Limb (tissue), 2 donors: ENCODE measurements at regions not wholly inside any gene's neighbourhood (a gene's known extent, or its start where the extent isn't known, plus 50 kb on each side); places are given as distances from the start of the nearest gene placed in this dataset.
A peak's percentile ranks its signal among the peaks of the same experiment; 100 is the strongest.
"Not testable (repeated sequence)": the region's sequence is repeated elsewhere in the genome, so short reads cannot be mapped to it uniquely, and the experiment has no call there.

Experiments used
- DNase-seq, 2 donors: peaks; one replicate each; pipeline ENCODE4 v3.0.0-alpha.2; 2016; ENCODE audit errors: extremely low spot score in 2 of 2

DNA sequence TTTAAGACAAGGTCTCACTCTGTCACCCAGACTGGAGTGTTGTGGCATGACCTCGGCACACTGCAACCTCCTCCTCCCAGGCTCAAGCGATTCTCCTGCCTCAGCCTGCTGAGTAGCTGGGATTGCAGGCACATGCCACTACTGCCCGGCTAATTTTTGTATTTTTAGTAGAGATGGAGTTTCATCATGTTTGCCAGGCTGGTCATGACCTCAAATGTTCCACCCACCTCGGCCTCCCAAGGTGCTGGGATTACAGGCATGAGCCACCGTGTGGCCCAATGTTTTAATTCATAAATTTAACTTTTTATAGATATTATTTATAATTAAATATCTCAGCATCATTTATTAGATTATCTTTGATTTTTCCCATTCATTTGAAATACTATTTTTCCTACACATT is 658.0 kb upstream of the NRG3 start:
- no peak for DNase-seq

DNA sequence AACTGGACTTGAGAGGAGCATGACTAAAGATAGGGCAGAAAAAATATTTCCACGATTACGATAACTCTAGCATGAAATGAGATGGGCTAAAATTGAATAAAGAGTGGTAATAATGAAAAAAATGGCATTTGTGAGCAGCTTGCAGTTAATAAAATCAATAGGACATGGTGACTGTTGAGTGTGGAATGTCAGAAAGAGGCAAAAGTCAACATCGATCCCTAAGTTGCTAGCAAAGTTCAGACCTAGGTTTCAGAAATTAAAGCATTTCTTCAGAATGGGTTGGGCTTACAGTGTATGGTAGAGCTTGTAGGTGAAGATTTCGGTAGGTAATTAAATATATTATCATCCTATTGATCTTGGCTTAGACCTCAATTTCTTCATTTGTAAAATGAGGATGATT is 656.7 kb upstream of the NRG3 start:
- DNase-seq = no peak

DNA sequence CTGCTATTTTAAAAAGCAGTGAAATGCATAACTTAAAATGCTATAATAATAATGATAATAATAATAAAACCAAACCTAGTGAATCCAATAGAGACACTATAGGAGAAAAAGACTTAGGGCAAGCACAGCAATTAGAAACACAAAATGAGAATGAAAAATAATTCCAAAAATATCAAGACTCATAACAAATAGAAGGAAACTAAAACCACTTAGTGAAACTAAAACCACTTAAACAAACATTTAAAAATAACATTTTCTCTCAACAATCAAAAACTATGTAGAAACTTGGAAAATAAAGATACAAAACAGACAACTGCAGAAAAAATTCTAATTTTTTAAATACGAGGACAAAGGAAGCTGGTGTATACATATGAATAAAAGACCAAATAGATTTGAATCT is 655.2 kb upstream of the NRG3 start:
- DNase-seq = no peak

DNA sequence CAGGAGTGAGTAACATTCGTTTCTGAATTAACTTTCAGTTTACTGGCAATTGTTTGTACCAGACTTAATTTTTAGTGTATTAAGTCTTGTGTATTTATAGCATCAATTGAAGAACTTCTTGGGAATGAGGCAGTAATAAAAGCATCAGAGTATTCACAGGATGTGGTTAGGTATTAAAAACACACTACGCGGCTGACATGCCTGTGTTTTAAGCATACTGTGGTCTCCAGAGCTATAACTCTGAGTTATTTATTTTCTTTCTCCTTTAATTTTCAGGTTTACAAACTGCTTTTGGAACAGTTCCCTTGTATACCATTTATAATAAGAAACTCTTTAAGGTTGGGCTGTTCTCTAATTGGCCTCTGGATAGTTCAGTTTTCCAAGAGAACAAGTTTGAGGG is 626.1 kb upstream of the NRG3 start:
- peak in 1 of 2 donors; percentile 30 for DNase-seq

DNA sequence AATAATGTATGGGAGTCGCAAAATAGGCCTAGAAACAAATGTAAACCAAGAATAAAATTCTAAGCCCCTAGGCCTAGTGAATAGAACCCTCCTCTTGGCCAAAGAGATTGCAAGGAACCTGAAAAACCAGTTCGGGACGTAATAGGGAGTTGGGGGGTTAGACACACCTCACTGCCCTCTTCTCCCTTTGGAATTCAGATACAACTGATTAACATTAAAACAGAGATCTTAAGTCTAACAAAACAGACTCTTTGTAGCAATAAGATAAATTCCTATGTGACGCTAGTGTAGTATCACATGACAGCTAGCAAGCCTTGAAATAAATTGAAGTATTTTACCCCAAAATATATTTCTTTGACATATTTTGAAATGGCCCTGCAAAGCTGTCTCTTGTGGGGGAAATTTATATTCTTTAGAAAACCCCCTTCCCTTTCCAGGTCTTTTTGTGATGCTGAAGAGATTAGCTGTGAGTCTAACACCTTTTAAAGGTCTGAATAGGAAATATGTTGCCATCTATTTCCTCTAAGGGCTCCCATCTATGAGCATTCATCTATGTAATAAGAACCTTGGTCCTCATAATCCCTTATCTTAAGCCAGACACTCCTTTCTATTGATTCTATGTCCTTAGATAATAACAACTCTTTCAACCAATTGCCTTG is 623.4 kb upstream of the NRG3 start:
- DNase-seq = no peak

DNA sequence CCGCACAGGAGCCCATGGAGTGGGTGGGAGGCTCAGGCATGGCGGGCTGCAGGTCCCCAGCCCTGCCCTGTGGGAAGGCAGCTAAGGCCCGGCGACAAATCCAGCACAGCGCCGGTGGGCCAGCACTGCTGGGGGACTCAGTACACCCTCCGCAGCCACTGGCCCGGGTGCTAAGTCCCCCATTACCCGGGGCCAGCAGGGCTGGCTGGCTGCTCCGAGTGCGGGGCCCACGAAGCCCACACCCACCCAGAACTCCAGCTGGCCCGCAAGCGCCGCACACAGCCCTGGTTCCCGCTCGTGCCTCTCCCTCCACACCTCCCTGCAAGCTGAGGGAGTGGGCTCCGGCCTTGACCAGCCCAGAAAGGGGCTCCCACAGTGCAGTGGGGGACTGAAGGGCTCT is 610.0 kb upstream of the NRG3 start:
- DNase-seq = not testable (repeated sequence)

DNA sequence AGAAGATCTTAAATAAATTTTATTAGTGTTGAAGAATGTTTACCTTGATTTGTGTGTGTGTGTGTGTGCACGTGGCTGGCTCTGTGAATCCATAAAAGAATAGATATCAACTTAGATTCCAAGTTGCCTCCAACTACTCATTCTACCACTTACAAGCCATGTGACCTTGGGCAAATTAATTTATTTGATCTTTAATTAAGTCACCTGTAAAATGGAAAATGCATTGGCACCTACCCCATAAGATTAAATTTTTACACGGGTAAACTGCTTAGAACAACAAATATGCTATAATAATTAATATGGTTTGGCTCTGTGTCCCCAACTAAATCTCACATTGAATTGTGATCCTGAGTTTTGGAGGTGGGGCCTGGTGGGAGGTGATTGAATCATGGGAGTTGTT is 604.9 kb upstream of the NRG3 start:
- no peak for DNase-seq

DNA sequence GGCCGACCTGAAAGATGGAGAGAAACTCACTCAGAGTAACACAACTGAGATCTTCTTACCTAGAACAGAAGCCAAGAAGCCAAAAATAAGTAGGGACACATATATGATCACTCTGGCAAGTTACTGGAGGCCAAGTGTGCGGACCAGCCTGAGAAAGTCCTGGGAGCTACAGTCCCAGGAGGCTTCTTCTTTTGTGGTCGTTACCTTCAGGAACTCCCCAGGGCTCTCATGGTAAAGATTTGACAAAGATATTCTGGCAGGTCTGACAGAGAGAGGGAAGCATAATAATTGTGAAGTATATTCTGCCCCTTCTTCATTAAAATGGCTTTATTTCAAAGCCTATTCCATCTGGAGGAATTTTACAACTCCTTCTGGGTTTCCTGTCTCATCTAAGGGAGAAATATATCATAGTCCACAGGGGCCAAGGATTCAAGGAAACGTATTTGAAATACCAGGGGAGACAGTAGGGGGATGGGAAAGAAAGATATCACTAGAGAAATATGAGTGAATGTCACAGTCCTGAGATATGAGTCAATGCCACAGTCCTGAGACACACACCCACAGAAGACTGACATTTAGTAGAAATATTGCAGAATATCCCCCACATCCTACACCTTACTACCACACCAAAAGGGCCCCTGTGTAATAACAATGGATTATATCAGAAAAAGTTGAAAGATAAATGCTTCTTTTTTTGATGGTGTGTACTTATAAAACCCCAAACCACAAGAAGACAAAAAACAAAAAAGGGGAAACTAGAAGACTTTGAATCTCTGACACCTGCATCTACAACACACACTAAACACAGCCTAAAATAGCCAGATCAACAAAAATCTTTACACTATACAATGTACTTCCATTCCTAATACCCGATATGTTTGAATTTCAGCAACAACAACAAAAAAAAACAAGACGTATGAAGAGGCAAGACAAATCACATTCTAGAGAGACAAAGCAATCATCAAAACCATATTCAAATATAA is 594.2 kb upstream of the NRG3 start:
- DNase-seq = no peak

DNA sequence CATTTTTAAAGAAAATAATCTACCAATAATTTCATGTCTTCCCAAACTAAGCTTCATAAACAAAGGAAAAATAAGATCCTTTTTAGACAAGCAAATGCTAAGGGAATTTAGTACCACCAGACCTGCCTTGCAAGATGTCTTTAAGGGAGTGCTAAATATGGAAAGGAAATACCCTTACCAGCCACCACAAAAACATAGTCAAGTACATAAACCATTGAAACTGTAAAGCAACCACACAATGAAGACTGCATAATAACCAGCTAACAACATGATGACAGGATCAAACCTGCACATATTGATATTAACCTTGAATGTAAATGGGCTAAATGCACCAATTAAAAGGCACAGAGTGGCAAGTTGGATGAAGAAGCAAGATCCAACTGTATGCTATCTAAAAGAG is 586.5 kb upstream of the NRG3 start:
- no peak for DNase-seq

DNA sequence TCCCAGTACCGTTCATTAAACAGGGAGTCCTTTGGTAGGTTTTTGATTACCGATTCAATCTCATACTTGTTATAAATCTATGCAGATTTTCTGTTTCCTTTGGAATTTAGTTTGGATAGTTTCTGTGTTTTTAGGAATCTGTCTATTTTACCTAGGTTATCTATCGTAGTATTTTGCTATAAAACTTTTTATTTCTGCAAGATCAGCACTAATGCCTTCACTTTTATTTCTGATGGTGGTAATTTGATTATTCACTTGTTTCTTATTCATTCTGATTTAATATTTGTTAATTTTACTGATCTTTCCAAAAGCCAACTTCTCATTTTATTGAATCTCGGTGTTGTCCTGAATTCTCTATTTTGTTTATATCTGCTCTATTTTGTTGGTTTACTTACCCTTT is 577.7 kb upstream of the NRG3 start:
- no peak for DNase-seq

DNA sequence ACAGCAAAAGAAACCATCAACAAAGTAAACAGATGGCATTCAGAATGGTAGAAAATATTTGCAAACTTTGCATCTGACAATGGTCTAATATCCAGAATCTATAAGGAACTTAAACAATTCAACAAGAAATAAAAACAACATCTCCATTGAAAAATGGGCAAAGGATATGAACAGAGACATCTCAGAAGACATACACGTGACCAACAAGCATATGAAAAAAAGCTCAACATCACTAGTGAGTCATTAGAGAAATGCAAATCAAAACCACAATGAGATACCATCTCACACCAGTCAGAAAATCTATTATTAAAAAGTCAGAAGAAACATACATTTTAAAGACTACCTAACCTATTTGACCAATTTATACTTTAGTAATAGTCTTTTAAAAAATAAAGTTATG is 571.3 kb upstream of the NRG3 start:
- DNase-seq = no peak

DNA sequence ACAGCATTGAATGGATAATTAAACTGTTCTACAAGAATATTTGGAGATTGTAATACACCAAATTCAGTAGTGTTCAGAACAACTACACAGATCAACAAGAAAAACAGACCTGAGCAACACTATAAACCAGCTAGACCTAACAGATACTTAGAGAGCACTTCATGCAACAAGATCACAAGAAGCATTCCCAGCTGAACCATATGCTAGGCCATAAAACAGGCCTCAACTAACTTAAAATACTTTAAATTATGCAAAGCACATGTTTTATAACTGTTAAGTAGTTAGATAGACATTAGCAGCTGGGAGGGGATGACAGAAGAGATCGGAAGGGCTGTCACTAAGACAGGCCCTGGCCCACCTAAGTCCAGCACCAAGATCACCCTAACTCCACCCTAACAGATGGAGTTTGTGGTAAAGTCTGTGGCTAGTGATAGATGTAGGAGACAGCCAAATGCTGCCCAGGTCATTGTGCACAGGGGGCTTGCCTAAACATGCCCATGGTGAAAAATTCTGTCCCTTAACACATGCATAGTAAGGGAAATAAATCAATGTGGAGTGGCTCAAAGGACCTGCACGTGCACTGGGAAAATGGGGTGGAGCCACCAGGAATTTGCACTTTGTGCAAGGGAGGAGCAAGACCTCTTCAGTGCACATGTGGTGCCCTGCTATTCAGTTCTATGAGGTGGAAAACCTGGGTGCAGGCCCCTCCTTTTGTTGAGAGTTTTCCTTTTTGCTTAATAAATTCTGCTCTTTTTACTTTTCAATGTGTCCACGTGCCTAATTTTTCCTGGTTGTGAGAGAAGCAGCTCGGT is 567.8 kb upstream of the NRG3 start:
- no peak for DNase-seq

DNA sequence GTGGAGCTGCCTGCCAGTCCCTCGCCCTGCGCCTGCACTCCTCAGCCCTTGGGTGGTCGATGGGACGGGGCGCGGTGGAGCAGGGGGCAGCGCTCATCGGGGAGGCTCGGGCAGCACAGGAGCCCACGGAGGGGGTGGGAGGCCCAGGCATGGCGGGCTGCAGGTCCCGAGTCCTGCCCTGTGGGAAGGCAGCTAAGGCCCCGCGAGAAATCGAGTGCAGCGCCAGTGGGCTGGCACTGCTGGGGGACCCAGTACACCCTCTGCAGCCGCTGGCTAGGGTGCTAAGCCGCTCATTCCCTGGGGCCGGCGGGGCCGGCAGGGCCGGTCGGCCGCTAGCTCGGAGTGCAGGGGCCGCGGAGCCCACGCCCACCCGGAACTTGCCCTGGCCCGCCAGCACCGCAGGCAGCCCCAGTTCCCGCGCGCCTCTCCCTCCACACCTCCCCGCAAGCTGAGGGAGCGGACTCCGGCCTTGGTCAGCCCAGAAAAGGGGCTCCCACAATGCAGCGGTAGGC is 565.9 kb upstream of the NRG3 start:
- no peak for DNase-seq

DNA sequence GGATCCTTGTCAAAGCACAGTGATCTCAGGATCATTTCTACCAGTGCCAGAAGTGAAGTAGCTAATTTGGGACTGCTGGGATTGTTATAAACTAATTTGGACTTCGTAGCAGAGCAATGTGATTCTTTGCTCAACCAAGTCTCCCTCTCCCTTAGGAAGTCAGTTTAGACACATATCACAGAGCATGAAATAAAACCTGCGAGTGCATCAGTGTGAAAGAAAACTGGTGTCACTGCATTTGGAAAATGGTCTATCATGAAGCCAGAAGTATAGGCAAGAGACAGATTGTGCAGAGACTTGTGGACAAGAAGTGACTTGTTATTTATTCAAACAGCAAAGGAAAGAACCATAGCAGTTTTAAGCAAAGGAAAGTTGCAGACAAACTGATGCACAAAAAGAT is 560.5 kb upstream of the NRG3 start:
- no peak for DNase-seq

DNA sequence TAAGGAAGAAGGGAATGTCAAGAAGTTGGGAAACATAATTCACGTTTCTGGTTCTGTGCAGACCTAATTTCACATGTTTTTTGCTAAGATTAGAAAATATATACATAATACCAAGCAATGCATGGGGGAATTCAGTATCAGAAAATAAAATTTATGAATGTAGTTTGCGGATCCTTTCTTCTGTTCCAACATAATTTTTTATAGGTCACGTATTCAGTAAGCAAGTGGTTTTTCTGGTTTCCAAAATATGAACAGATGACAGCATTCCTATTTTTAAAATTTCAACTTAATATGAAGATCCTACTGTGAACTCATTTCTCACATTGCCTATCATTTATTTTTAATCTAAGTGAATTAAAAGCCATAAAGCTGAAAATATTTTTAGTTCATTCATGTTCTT is 560.0 kb upstream of the NRG3 start:
- DNase-seq = no peak

DNA sequence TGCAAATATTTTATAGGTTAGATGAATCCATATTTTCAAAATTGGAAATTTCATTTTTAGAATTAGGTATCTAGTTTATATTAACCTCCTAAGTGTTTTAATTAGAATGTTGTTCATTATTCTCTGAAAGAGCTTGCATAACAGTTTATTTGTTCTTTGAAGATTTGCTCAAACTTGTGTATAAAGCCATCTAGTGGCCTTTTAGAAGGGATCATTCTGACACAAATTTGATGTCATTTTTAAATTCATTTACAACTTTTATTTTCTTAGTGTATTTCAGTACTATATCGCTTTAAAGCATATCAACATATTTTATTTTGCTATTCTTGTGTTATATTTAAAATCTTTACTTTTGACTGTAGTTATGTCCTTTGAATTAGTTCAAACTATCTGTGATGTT is 527.0 kb upstream of the NRG3 start:
- no peak for DNase-seq

DNA sequence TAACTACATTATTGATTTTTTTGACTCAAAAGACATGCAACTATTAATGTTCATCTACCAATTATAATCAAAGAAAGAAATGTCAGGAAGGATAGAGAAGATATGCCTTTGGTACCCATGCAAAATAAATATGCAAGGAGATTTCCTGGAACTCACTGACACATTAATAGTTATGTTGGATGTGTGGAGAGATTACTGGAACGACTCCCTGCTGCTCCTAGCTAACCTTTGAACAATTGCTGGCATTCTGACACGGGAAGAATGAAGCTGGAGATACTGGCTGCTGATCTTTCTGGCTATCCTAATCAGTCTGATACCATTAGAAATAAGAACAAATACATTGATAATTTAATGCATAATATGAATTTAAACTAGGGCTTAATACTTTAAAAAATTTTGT is 507.9 kb upstream of the NRG3 start:
- no peak for DNase-seq

DNA sequence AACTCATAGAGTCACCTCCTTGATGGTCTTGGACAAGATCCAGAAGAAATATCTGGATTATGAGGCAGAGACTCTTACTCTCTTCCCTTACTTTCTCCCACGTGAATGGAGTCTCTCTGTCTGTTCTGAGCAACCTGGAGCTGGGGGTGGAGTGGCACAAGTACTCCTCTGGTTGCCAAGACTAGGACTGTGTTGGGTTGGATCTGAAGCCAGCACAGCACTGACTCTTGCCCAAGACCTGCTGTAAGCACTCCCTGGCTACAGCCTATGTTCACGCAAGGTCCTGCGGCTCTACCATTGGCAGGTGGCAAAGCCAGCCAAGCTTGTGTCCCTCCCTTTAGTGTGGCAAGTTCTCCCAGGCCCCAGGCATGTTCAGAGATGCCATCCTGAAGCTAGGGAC is 488.2 kb upstream of the NRG3 start:
- no peak for DNase-seq

DNA sequence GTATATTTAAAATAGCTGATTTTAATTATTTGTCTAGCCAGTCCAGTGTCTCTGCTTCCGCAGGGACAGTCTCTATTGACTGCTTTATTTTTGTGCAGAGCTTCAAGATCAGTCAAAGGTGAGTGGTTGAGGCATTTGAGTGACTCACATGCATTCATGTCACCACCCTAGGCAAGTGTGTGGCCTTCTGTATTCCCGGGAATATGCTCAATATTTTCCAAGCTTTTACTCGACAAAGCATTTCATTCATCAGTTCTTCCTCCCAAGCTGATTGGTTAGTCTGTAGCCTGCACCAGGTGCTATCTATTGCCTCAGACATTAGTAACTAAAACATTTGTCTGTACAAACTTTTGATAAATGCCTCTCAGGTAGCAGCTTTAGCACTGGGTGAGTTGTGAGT is 471.5 kb upstream of the NRG3 start:
- no peak for DNase-seq

DNA sequence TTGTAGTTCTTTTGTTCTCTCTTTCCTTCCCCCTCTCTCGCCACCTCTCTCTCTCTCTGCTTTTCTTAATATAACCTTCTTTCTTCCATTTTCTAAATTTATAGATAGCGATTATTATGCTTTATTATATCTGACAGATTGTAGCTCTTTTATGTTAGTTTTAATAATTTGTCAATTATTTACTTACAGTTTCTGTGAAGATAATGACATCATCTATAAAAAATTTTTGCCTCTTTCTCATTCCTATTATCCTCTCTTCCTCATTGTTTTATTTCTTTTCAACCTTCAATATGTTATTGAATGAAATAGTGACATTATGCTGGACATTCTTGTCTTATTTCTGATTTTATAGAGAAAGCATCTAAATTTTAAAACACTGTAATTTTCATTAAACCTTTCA is 469.6 kb upstream of the NRG3 start:
- no peak for DNase-seq

DNA sequence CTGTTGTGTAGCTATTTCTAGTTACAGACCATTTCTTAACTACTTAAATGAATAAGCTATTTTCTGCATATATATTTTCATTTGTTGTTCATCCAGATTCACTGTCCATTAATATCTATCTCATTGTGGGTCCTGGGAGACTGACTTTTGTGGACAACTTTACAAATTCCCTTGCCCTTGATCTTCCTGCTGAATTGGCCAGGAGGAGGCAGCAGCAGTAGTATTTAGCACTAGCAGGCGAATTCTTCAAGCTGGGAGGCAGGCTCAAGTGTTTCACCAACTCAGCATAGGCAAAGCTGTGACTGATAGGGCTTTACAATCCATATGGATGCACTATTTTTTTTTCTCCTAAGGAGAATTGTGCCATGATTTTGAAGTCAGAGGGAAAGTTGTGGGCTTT is 461.0 kb upstream of the NRG3 start:
- DNase-seq = no peak

DNA sequence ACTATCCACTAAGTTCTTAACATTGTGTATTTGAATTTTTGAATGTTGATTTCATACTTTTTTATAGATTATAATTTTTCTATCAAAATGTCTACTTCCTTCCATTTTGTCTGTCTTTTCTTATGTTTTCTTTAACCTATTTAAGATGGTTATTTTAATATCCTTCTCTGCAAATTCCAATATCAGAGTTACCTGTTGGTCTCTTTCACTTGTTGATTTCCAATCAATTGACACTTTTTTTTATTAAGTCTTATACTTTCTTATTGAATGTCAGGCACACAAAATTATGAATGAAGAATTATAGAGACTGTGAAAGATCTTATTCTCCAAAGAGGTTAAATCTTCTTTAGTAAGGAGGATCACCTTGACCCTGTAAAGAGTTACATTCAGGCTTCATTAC is 448.3 kb upstream of the NRG3 start:
- DNase-seq = no peak
